GM18502 (cell line): ENCODE measurements at regions not wholly inside any gene's neighbourhood (a gene's known extent, or its start where the extent isn't known, plus 50 kb on each side); places are given as distances from the start of the nearest gene placed in this dataset.

ENCODE experiments used
- ATAC-seq: cut with Tn5 transposase; IDR thresholded peaks from one replicate; pipeline ENCODE4 v1.9.1; 2021; ENCODE audit warnings: mild to moderate bottlenecking; ENCODE audit not compliant: unreplicated experiment, poor library complexity

DNA sequence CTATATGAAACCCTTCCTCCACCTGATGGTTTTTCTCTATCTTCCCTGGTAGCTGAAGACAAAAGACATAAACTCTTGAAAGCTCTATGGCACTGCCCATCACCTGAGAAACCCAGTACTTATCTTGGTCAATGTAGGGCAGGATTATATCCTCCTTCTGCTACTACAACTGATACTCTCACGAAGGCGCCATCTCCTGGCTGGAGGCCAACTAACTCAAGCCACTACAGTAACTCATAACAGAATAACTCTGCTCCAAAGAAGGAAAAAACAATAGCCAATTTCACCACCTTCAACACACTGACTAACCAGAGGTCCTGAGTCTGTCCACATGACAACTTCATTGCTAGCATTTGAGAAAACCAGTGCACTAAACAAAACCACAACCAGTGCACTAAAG lies 409.2 kb downstream of the CETN3 start:
- no peak for ATAC-seq

DNA sequence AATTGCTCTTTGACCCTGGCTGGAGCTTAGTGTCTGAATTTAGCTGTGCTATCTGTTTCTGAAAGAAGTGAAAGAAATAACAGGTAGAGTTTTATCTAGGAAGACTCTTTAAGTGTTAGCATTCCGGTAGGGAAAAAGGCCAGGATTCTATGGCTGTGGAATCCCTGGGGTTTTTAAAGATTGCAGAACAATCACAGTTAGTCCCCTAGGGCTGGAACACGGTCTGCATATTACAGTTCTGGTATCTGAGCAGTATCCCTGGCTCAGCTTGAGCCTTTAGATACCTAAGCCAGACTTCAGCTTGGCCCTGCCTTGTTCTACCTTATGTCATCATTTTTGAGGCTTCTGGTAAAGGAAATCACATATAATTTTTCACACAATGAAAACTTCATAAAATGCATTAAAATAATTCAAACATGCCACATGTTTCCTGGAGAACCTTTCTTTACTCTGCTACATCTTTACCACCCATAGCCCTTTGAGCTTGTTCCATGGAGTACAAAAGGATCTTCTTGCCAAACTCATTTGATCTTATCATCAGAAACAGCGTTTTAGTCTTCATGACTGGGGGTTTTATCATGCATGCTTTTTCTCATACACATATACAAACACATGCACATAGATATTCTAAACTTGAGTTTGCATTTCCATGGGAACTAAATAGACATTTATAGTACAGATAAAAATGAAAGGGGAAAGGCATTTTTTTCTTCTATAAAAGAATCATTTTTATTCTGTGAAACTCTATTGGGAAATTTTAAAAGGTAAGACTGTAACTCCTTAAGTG lies 410.8 kb downstream of the CETN3 start:
- ATAC-seq: no peak

- no peak for ATAC-seq
These were observed 412.7 kb downstream of the CETN3 start for GRCh38 chr5:89996890-89997289.

DNA sequence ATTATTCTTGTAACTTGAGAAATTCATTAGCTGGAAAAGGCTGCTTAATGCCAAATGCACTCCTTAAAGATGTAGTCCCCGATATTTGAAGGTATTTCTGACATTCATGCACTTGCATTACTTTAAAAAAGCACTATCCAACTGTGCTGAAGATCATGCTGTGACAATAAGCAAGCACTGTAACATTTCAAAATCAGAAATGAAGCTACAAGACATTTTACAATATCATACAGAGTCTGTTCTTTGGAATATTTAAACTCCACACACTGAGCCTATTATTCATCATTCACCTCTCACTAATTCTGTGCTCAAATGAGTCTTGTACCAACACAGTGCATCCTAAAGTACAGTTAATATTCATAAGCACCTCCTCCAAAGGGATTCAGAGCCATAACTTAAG lies 413.2 kb downstream of the CETN3 start:
- ATAC-seq: no peak

GRCh38 chr5:89994266-89994665 lies 415.3 kb downstream of the CETN3 start:
- ATAC-seq: no peak

DNA sequence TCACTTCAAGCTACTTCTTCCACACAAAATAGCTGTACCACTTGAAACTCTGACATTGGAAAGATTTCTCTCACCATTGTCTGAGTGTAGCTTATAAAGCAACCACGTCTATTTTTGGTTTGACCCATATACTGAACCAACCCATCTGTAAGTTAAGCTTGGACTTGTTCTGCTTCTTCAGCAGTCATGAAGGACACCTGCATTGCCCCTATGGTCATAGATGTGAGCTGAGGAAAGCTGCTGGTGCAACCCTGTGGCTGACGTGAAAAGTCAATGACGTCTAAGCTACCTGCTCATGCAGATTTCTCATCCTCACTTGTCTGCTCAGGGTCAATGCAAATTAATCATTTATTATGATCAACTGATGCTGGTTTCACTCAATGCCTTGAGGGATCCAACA lies 417.4 kb downstream of the CETN3 start:
- ATAC-seq: no peak

DNA sequence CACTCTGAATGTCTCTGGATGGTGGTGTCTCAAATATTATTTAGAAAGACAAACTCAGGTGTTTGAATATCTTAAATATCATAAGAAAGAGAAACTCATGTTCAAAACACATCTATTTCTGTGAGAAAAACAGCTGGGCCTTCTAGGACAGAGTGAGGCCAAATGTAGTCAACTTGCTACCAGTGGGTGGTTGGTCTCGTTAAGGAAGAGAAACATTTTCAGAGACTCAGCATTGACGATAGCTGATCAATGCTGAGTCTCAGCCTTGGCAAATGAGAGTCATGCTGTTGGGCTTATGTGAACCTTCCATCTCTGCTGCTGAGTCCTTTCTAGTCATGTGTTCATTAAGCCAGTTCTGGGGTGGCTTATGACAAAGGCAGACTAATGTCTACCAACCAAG lies 418.0 kb downstream of the CETN3 start:
- ATAC-seq: no peak

DNA sequence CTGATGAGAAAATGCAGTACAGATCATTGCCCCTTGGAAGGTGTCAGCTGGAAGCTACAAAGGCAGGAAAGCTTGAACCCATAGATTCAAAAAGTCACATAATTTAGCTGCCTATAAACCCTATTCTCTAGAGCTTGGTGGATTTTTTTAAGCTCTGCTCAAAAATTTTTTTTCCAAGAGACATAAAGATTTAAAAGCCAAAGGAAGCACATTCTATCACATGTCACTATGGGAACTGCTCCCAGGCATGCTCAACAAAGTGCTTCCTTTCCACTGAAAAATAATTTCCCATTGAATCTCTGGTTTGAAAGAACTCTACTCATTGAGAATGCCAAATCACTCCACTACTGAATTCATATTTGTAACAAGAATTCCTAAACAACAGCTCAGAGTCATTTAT lies 419.8 kb downstream of the CETN3 start:
- no peak for ATAC-seq

GRCh38 chr5:89988998-89989655 lies 420.4 kb downstream of the CETN3 start:
- no peak for ATAC-seq

DNA sequence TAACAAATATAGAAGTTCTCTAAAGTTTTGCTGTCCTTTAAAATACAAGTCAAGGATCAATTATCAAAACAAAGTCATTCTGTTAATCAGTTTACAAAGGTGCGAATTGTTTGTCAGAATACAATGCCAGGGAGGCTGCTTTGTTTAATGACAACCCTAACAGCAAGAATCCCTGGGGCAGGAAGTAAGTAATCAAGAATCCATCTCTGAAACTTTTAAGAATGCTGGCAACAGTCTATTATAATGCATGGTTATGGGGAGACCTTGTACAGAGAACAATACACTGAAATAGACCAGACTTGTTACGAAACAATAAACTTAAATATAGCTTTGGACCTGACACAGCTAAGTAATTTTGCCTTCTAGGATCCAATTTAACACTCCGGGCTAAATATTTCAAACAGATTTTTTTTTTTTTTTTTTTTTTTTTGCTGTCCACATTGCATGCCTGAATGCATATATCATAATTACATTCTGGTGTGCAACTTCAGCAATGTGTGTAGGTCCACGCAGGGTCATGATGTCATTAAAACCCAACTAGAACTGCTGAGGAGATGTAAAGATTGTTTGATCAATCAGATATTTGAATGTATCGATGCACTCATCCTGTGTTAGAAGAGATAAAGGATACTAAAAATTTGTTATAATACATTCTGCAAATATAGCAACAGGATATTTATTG lies 421.3 kb downstream of the CETN3 start:
- no peak for ATAC-seq

DNA sequence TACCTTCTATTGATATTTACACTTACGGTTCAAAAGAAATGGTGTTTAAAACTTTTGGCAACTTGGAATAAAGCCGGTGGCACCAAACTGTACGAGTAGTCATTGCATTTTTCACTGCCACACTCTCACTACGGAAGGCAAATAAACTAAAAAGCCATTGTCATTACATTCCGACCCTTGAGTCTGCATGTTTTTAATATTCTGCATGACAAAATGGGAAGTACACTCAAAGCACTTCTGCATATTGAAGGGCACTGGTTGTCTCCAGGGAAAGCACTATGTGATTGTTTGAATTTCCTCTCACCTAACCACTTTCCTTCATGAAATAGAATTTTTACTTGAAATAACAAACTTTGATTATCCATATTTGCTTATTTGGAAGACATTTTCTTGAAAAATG lies 426.3 kb downstream of the CETN3 start:
- ATAC-seq: no peak

- ATAC-seq: no peak
These were observed 427.4 kb downstream of the CETN3 start for GRCh38 chr5:89981878-89982773.

DNA sequence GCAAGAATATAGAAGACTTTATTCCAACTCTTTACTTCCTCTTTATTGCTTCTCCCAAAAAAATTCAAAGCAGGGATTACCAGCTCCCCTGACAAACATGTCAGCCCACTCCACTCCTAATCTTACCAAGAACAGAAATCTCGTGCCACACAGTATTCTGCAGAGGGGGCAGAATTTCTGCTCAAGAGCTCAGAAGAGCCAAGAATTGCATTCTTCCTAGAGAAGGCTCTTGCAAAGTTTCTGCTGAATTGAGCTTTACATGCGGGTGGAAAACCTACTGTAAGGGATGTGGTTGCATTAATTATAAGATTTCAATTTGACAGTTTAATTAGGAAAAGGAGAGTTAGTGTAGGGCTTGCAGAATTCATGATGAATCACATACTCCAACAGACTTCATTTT lies 428.5 kb downstream of the CETN3 start:
- no peak for ATAC-seq

GRCh38 chr5:89973516-89973915 lies 436.0 kb downstream of the CETN3 start:
- no peak for ATAC-seq

GRCh38 chr5:89972901-89973300 lies 436.7 kb downstream of the CETN3 start:
- no peak for ATAC-seq

- no peak for ATAC-seq
These were observed 440.6 kb downstream of the CETN3 start for GRCh38 chr5:89968958-89969381.

- ATAC-seq: no peak
These were observed 441.6 kb downstream of the CETN3 start for GRCh38 chr5:89967771-89968444.

GRCh38 chr5:89956838-89957237 lies 452.7 kb downstream of the CETN3 start:
- no peak for ATAC-seq

DNA sequence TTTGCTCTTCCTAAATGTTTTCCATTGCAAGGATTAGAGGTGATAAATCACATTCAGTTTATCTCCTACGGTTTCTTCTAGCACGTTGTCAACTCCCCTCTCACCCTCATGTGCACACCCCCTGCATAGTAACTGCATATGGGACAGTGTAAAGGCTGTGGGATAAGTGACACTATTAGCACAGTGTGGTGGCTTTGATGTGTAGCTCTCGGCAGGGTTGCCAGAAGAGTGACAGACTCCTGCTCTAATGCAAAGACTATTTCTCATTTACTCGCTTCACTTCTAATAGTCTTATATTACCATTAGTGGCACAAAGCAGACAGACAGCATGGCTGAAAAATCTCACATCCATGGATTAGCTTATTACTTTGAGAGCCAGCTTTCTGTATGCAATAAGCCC lies 454.6 kb downstream of the CETN3 start:
- no peak for ATAC-seq

GRCh38 chr5:89951876-89952275 lies 457.7 kb downstream of the CETN3 start:
- ATAC-seq: no peak
